Neural cell (in vitro differentiated cells): ENCODE measurements at regions not wholly inside any gene's neighbourhood (a gene's known extent, or its start where the extent isn't known, plus 50 kb on each side); places are given as distances from the start of the nearest gene placed in this dataset.

Experiments
- H2AFZ ChIP-seq: fragments of 200-600, 300-800 bp; sonication (generic), shearing (Covaris generic); 2 replicates; pipeline ENCODE4 v1.6.0; 2014; ENCODE audit warnings: low read depth, mild to moderate bottlenecking, antibody characterized with exemption, low read length, moderate library complexity
- H3F3A ChIP-seq: fragments of 200-600 bp; shearing (Covaris generic); 2 replicates; pipeline ENCODE4 v1.6.1; 2016; ENCODE audit warnings: mild to moderate bottlenecking, moderate library complexity, mixed read lengths, antibody characterized with exemption, low read length; ENCODE audit not compliant: insufficient read depth, poor library complexity, severe bottlenecking
- H3K27ac ChIP-seq: fragments of 200-600, 300-800 bp; sonication (generic), shearing (Covaris generic); 2 replicates; pipeline ENCODE4 v1.5.1; 2014; ENCODE audit warnings: mild to moderate bottlenecking, low read length, moderate library complexity
- H3K27me3 ChIP-seq: fragments of 300-800, 200-600 bp; sonication (generic), shearing (Covaris generic); 2 replicates; pipeline ENCODE4 v1.6.0; 2014; ENCODE audit warnings: mild to moderate bottlenecking, low read depth, low read length, moderate library complexity; ENCODE audit not compliant: insufficient read depth
- H3K36me3 ChIP-seq: fragments of 300-800, 200-600 bp; sonication (generic), shearing (Covaris generic); 2 replicates; pipeline ENCODE4 v1.5.1; 2014; ENCODE audit warnings: mild to moderate bottlenecking, antibody characterized with exemption, low read length, moderate library complexity; ENCODE audit not compliant: insufficient read depth
- H3K4me2 ChIP-seq: fragments of 300-800, 200-600 bp; sonication (generic), shearing (Covaris generic); 2 replicates; pipeline ENCODE4 v1.6.0; 2014; ENCODE audit warnings: mild to moderate bottlenecking, low read length
- H3K4me3 ChIP-seq: fragments of 300-800, 200-600 bp; sonication (generic), shearing (Covaris generic); 2 replicates; pipeline ENCODE4 v1.5.1; 2014; ENCODE audit warnings: mild to moderate bottlenecking, low read length, moderate library complexity
- H3K79me2 ChIP-seq: fragments of 200-600 bp; shearing (Covaris generic); replicated peaks from 2 replicates; pipeline ENCODE4 v1.6.0; 2014; ENCODE audit warnings: mild to moderate bottlenecking, low read length, moderate library complexity; ENCODE audit not compliant: insufficient read depth
- H3K9ac ChIP-seq: fragments of 300-800, 200-600 bp; sonication (generic), shearing (Covaris generic); 2 replicates; pipeline ENCODE4 v1.6.1; 2016; ENCODE audit warnings: mild to moderate bottlenecking, low read length, mixed read lengths
- H3K9me2 ChIP-seq: fragments of 200-600 bp; shearing (Covaris generic); 2 replicates; pipeline ENCODE4 v1.6.1; 2016; ENCODE audit warnings: mild to moderate bottlenecking, low read length, mixed read lengths; ENCODE audit not compliant: insufficient read depth
- H3K9me3 ChIP-seq: fragments of 200-600, 300-800 bp; sonication (generic), shearing (Covaris generic); 2 replicates; pipeline ENCODE4 v1.6.1; 2016; ENCODE audit warnings: mild to moderate bottlenecking, mixed run types, low read length, moderate library complexity, mixed read lengths
- H4K20me1 ChIP-seq: fragments of 200-600 bp; shearing (Covaris generic); 2 replicates; pipeline ENCODE4 v1.6.1; 2016; ENCODE audit warnings: mild to moderate bottlenecking, mixed run types; ENCODE audit not compliant: insufficient read depth
- EP300 ChIP-seq: fragments of 450-650 bp; conservative IDR thresholded peaks from 2 replicates; pipeline ENCODE4 v1.6.1; 2014; ENCODE audit warnings: antibody characterized with exemption, mild to moderate bottlenecking, moderate library complexity; ENCODE audit not compliant: poor library complexity, severe bottlenecking
- EZH2 ChIP-seq: fragments of 200-600, 300-800 bp; shearing (Covaris generic), sonication (generic); IDR thresholded peaks from 2 replicates; pipeline ENCODE4 v1.6.1; 2014; ENCODE audit warnings: antibody characterized with exemption, low read length, borderline replicate concordance, mild to moderate bottlenecking; ENCODE audit not compliant: insufficient read depth, poor library complexity, severe bottlenecking
- MXI1 ChIP-seq: fragments of 450-650 bp; conservative IDR thresholded peaks from 2 replicates; pipeline ENCODE4 v1.6.1; 2014; ENCODE audit warnings: antibody characterized with exemption, mild to moderate bottlenecking; ENCODE audit not compliant: poor library complexity, severe bottlenecking
- POLR2AphosphoS5 ChIP-seq: IDR thresholded peaks from 2 replicates; pipeline ENCODE4 v1.6.1; 2012
- RAD21 ChIP-seq: fragments of 450-650 bp; conservative IDR thresholded peaks from 2 replicates; pipeline ENCODE4 v1.6.1; 2014; ENCODE audit warnings: antibody characterized with exemption, mild to moderate bottlenecking, moderate library complexity
- SMC3 ChIP-seq: fragments of 450-650 bp; conservative IDR thresholded peaks from 2 replicates; pipeline ENCODE4 v1.6.1; 2014; ENCODE audit warnings: antibody characterized with exemption, mild to moderate bottlenecking, moderate library complexity; ENCODE audit not compliant: poor library complexity
- TAF1 ChIP-seq: IDR thresholded peaks from 2 replicates; pipeline ENCODE4 v1.6.1; 2012; ENCODE audit warnings: low read depth
- TF ChIP-seq, protein P1 (sequence below): fragments of 450-650 bp; IDR thresholded peaks from 2 replicates; pipeline ENCODE4 v1.5.1; 2014; ENCODE audit warnings: antibody characterized with exemption, mild to moderate bottlenecking, moderate library complexity; ENCODE audit not compliant: poor library complexity, severe bottlenecking
- TF ChIP-seq, protein P2 (sequence below): IDR thresholded peaks from 2 replicates; pipeline ENCODE4 v1.6.1; 2012; ENCODE audit warnings: borderline replicate concordance

DNA sequence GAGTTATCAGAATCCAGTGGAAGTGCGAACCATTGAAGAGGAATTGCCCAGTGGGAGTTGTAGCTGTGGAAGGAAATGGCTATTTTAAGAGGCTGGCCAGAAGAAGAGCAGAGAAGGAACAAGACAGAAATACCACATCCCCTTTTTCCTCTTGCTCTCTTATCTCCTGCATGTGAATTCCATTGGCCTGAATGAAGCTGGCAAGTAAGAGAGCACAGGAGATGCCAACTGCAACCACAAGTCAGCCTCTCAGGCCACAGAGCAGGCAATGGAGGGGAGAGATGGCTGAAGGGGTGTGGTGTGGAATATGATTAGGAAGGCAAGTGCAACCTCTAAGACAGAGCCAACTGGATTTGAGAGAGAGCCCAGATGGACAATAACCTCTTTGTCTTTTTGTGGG lies 362.7 kb upstream of the IMPG1 start:
- Histone ChIP-seq H4K20me1 (no peaks in the 10 kb centered on the region), H3K9me2 (no peaks in the 10 kb centered on the region), H3K79me2 (no peaks in the 10 kb centered on the region), H3K9ac (no peak overlapping the region), H3K27me3 (no peaks in the 10 kb centered on the region), H3K4me2 (no peak overlapping the region), H3K9me3 (no peaks in the 10 kb centered on the region), H2AFZ (no peak overlapping the region), H3K27ac (no peak overlapping the region), H3F3A (no peaks in the 10 kb centered on the region), H3K4me3 (no peak overlapping the region), H3K36me3 (no peaks in the 10 kb centered on the region)
- TF ChIP-seq EP300, result no peak
- TF ChIP-seq, protein P1, sequence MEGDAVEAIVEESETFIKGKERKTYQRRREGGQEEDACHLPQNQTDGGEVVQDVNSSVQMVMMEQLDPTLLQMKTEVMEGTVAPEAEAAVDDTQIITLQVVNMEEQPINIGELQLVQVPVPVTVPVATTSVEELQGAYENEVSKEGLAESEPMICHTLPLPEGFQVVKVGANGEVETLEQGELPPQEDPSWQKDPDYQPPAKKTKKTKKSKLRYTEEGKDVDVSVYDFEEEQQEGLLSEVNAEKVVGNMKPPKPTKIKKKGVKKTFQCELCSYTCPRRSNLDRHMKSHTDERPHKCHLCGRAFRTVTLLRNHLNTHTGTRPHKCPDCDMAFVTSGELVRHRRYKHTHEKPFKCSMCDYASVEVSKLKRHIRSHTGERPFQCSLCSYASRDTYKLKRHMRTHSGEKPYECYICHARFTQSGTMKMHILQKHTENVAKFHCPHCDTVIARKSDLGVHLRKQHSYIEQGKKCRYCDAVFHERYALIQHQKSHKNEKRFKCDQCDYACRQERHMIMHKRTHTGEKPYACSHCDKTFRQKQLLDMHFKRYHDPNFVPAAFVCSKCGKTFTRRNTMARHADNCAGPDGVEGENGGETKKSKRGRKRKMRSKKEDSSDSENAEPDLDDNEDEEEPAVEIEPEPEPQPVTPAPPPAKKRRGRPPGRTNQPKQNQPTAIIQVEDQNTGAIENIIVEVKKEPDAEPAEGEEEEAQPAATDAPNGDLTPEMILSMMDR, result no peak
- TF ChIP-seq EZH2, result no peak
- no peak for TF ChIP-seq SMC3
- TF ChIP-seq MXI1, result no peak
- no peak for TF ChIP-seq TAF1
- TF ChIP-seq, protein P2, sequence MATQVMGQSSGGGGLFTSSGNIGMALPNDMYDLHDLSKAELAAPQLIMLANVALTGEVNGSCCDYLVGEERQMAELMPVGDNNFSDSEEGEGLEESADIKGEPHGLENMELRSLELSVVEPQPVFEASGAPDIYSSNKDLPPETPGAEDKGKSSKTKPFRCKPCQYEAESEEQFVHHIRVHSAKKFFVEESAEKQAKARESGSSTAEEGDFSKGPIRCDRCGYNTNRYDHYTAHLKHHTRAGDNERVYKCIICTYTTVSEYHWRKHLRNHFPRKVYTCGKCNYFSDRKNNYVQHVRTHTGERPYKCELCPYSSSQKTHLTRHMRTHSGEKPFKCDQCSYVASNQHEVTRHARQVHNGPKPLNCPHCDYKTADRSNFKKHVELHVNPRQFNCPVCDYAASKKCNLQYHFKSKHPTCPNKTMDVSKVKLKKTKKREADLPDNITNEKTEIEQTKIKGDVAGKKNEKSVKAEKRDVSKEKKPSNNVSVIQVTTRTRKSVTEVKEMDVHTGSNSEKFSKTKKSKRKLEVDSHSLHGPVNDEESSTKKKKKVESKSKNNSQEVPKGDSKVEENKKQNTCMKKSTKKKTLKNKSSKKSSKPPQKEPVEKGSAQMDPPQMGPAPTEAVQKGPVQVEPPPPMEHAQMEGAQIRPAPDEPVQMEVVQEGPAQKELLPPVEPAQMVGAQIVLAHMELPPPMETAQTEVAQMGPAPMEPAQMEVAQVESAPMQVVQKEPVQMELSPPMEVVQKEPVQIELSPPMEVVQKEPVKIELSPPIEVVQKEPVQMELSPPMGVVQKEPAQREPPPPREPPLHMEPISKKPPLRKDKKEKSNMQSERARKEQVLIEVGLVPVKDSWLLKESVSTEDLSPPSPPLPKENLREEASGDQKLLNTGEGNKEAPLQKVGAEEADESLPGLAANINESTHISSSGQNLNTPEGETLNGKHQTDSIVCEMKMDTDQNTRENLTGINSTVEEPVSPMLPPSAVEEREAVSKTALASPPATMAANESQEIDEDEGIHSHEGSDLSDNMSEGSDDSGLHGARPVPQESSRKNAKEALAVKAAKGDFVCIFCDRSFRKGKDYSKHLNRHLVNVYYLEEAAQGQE, result no peak
- no peak for TF ChIP-seq RAD21
- no peak for TF ChIP-seq POLR2AphosphoS5

DNA sequence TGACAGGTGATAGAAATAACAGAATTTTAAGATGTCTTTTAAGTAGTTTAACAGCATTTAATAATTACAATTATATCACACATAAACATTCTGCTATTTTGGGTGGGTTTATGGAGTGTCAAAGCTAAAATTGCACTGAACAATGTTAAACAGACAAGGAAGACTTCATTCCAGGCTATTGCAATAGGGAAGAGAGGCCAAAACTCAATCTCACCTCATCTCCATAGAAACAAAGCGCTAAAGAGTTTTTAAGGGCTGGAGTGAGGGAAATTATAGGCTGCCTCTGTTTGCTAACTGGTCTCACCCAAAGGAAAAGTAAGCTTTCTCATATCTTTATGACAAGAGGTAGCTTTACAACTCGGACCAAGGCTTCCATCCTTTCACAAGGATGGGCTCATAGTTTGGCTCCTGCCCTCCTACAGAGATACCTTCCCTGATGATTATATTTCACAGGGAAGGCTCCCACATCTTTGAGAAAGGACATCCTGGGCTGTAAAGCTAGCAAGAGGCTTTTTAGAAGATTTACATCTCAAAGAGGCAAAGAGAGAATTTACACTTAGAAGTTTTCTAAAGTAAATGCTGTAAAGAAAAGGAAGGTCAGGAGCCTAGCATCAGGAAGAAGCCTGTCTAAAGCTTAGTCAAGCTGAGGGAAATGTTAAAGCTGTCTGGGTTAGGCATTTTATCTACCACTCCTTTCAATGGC lies 350.2 kb upstream of the IMPG1 start:
- no peak overlapping the region for H3K4me2 ChIP-seq
- no peaks in the 10 kb centered on the region for H3K9me3 ChIP-seq
- H3K4me3 ChIP-seq, result no peak overlapping the region
- no peaks in the 10 kb centered on the region for H3F3A ChIP-seq
- H3K27ac ChIP-seq, result no peak overlapping the region
- no peaks in the 10 kb centered on the region for H4K20me1 ChIP-seq
- no peak overlapping the region for H2AFZ ChIP-seq
- no peak for TF ChIP-seq EP300
- TF ChIP-seq TAF1, result no peak
- no peak for TF ChIP-seq EZH2
- no peak for TF ChIP-seq SMC3
- TF ChIP-seq, protein P2, result no peak
- no peak for TF ChIP-seq RAD21
- TF ChIP-seq, protein P1, result no peak
- no peak for TF ChIP-seq MXI1
- no peak for TF ChIP-seq POLR2AphosphoS5
- no peaks in the 10 kb centered on the region for H3K79me2 ChIP-seq
- H3K27me3 ChIP-seq, result no peaks in the 10 kb centered on the region
- no peaks in the 10 kb centered on the region for H3K9me2 ChIP-seq
- H3K9ac ChIP-seq, result no peak overlapping the region
- no peaks in the 10 kb centered on the region for H3K36me3 ChIP-seq
